Astrocyte of the spinal cord (primary cell): ENCODE measurements at regions not wholly inside any gene's neighbourhood (a gene's known extent, or its start where the extent isn't known, plus 50 kb on each side); places are given as distances from the start of the nearest gene placed in this dataset.

Source experiments
- DNase-seq: peaks from one replicate; pipeline ENCODE4 v3.0.0; 2011; ENCODE audit warnings: low read depth, low spot score
- H3K4me3 ChIP-seq: 2 replicates; pipeline ENCODE4 v1.5.1; 2011; ENCODE audit warnings: low read depth, mild to moderate bottlenecking, low read length, moderate library complexity
- in situ Hi-C: cut with HindIII; loops from 2 replicates; pipeline ENCODE4 v1.10.0; 2017; ENCODE audit warnings: low sequenced_read_pairs
- TF ChIP-seq, protein P1 (sequence below): IDR thresholded peaks from 2 replicates; pipeline ENCODE4 v1.5.1; 2012; ENCODE audit warnings: low read depth, mild to moderate bottlenecking, low read length, inconsistent platforms

DNA sequence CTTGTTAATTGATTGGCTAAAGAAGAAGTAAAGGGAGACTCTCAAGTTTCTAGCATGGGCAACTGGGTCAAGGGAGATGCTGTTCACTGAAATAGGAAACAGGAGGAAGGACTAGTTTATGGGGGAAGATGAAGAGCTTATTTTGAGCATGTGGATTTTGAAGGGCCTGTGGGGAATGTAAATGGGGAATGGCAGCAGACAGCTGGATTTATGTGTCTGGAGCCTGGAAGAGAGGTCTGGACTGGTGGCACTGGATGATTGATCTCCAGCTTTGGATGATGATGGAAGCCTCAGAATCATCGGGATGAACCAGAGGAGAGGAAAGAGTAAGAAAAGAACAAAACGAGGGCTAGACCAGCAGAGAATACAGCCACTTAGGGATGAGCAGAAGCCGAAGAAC, 54.9 kb upstream of the ENAH start:
- no peak for DNase-seq
- in situ Hi-C loops, result no loop called here
- H3K4me3 ChIP-seq, result no peak overlapping the region
- TF ChIP-seq, protein P1, sequence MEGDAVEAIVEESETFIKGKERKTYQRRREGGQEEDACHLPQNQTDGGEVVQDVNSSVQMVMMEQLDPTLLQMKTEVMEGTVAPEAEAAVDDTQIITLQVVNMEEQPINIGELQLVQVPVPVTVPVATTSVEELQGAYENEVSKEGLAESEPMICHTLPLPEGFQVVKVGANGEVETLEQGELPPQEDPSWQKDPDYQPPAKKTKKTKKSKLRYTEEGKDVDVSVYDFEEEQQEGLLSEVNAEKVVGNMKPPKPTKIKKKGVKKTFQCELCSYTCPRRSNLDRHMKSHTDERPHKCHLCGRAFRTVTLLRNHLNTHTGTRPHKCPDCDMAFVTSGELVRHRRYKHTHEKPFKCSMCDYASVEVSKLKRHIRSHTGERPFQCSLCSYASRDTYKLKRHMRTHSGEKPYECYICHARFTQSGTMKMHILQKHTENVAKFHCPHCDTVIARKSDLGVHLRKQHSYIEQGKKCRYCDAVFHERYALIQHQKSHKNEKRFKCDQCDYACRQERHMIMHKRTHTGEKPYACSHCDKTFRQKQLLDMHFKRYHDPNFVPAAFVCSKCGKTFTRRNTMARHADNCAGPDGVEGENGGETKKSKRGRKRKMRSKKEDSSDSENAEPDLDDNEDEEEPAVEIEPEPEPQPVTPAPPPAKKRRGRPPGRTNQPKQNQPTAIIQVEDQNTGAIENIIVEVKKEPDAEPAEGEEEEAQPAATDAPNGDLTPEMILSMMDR, result no peak

- DNase-seq, result no peak
- TF ChIP-seq, protein P1, result no peak
- no peak overlapping the region for H3K4me3 ChIP-seq
- in situ Hi-C loops, result no loop called here
Measured at GRCh38 chr1:225709101-225709500, 56.2 kb upstream of the ENAH start.

DNA sequence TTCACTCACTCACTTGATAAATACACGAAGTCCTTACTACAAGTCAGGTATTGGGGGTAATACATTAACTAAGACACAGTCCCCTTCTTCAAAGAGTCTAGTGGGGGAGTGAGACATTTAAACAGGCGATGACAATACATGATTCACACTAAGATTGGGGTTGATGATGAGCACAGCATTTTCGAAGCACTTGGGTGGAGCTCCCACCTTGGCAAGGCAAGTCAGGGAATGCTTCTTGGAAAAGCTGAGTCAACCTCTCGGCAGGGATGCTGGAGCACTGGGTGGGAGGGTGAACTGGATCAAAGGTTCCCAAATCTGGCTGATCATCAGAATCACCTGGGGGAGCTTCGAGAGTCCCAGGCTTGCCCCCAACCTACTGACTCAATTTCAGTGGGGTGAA, 57.9 kb upstream of the ENAH start:
- TF ChIP-seq, protein P1, result no peak
- DNase-seq, result peak; percentile 56
- in situ Hi-C loops, result no loop called here

GRCh38 chr1:225711236-225711937, 58.5 kb upstream of the ENAH start:
- TF ChIP-seq, protein P1, result no peak
- in situ Hi-C loops, result no loop called here
- no peak for DNase-seq
- H3K4me3 ChIP-seq, result no peak overlapping the region

More for the DNA sequence above, 57.9 kb upstream of the ENAH start:
- no peak overlapping the region for H3K4me3 ChIP-seq

GRCh38 chr1:225712391-225712790, 59.5 kb upstream of the ENAH start:
- no peak for DNase-seq
- in situ Hi-C loops, result no loop called here
- TF ChIP-seq, protein P1, result no peak
- no peak overlapping the region for H3K4me3 ChIP-seq

DNA sequence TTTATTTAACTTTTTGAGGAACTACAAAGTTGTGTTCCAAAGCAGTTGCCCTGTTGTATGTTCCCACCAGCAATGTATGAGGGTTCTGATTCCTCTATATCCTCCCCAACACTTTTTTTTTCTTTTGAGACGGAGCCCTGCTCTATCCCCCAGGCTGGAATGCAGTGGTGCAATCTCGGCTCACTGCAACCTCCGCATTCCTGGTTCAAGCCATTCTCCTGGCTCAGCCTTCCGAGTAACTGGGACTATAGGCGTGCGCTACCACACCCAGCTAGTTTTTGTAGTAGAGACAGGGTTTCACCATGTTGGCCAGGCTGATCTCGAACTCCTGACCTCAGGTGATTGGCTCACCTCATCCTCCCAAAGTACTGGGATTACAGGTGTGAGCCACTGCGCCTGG, 60.4 kb upstream of the ENAH start:
- TF ChIP-seq, protein P1, result no peak
- in situ Hi-C loops, result no loop called here
- DNase-seq, result no peak
- no peak overlapping the region for H3K4me3 ChIP-seq
